ENCODE measurements at regions not wholly inside any gene's neighbourhood (a gene's known extent, or its start where the extent isn't known, plus 50 kb on each side); places are given as distances from the start of the nearest gene placed in this dataset.

- H2BK20ac ChIP-seq (ENCODE audit: low read depth, low read length): no peak overlapping the region
- no peak overlapping the region for H3K27ac ChIP-seq (ENCODE audit: insufficient read depth, low read length)
- no peak overlapping the region for H2AK5ac ChIP-seq (ENCODE audit: low read depth, low read length)
- no peak overlapping the region for H3K23ac ChIP-seq (ENCODE audit: low read depth, low read length)
- BruUV-seq (replicated peaks): no TSS peak
- H2BK5ac ChIP-seq (ENCODE audit: low read depth, low read length, poor library complexity, severe bottlenecking): no peak overlapping the region
- no peak for DNase-seq
- H3K9me3 ChIP-seq (ENCODE audit: control insufficient read depth, insufficient read depth, low read length): no peaks in the 10 kb centered on the region
- no peak overlapping the region for H2AK9ac ChIP-seq (replicated peaks; ENCODE audit: low read depth, low read length, poor library complexity)
- H3K4me1 ChIP-seq (ENCODE audit: control insufficient read depth, insufficient read depth, low read length): no peaks in the 10 kb centered on the region
- no peak overlapping the region for H2BK15ac ChIP-seq (ENCODE audit: low read depth, low read length)
- no peak overlapping the region for H3K4me2 ChIP-seq (ENCODE audit: low read depth, low read length)
- no peak overlapping the region for H2BK120ac ChIP-seq (ENCODE audit: low read depth, low read length)
- no peak for TF ChIP-seq POLR2A (IDR thresholded peaks at IDR 0.05; ENCODE audit: low read depth, low read length)
- TF ChIP-seq ELK1 (IDR thresholded peaks at IDR 0.05; ENCODE audit: borderline replicate concordance, low read depth, low read length): no peak
- TF ChIP-seq CTCF (conservative IDR thresholded peaks at IDR 0.05; ENCODE audit: low read depth, low read length): no peak
- no peak for TF ChIP-seq CEBPB (IDR thresholded peaks at IDR 0.05; ENCODE audit: low read depth, low read length)
- no peak for TF ChIP-seq CHD1 (IDR thresholded peaks at IDR 0.05; ENCODE audit: low read depth, low read length)
- no peak for TF ChIP-seq NFE2L2 (IDR thresholded peaks at IDR 0.05; ENCODE audit: low read depth, low read length)
- TF ChIP-seq MXI1 (IDR thresholded peaks at IDR 0.05; ENCODE audit: borderline replicate concordance, low read depth, low read length): no peak
- TF ChIP-seq BHLHE40 (IDR thresholded peaks at IDR 0.05; ENCODE audit: low read depth, low read length): no peak
- TF ChIP-seq MAFK (IDR thresholded peaks at IDR 0.05; ENCODE audit: low read depth, low read length): no peak
- no peak overlapping the region for H3K4ac ChIP-seq (ENCODE audit: low read depth, low read length)
- ATAC-seq (ENCODE audit: low read depth): no peak
- ChIA-PET CTCF (interaction anchor here (0.5 kb wide), 1 partner anchor 506 kb away, joined by 3 read pairs; no protein-coding TSS in a partner anchor), POLR2A (ENCODE audit: unreplicated experiment) (no interaction called here)
- H3K27me3 ChIP-seq (ENCODE audit: control insufficient read depth, insufficient read depth, low read length): no peaks in the 10 kb centered on the region
- WGBS, 2 experiments (ENCODE audit: extremely low coverage in 2 of 2, insufficient read length in 1 of 2): no CpG with 5 or more reads among the region's 4 CpGs
- no peak overlapping the region for H3K18ac ChIP-seq (ENCODE audit: low read depth, low read length)
- H4K20me1 ChIP-seq (ENCODE audit: insufficient read depth, low read length): no peaks in the 10 kb centered on the region
- no peaks in the 10 kb centered on the region for H3K36me3 ChIP-seq (ENCODE audit: control insufficient read depth, insufficient read depth, low read length)
- no peak overlapping the region for H4K8ac ChIP-seq (ENCODE audit: low read depth in 2 of 2, low read length in 2 of 2)
- H2AFZ ChIP-seq (replicated peaks; ENCODE audit: low read length, poor library complexity): no peak overlapping the region
- no peak overlapping the region for H4K91ac ChIP-seq (ENCODE audit: insufficient read depth, low read depth, low read length)
- intact Hi-C loops (cut with micrococcal nuclease): no loop called here
- dilution Hi-C loops (cut with HindIII; ENCODE audit: low sequenced_read_pairs, unreplicated experiment): no loop called here
- H3K14ac ChIP-seq (replicated peaks; ENCODE audit: low read depth, low read length): no peak overlapping the region
- H3K9ac ChIP-seq (ENCODE audit: low read depth, low read length): no peak overlapping the region
- in situ Hi-C loops (cut with MboI; ENCODE audit: low sequenced_read_pairs): no loop called here
- no peak overlapping the region for H4K5ac ChIP-seq (ENCODE audit: low read depth, low read length)
- H3K56ac ChIP-seq (ENCODE audit: extremely low read depth, insufficient read depth, low read length): no peak overlapping the region
- no peak overlapping the region for H3K4me3 ChIP-seq (ENCODE audit: insufficient read depth, low read depth, low read length)
- H3K79me1 ChIP-seq (ENCODE audit: low read depth in 1 of 2, low read length in 2 of 2): no peaks in the 10 kb centered on the region
- H3K9me1 ChIP-seq (ENCODE audit: insufficient read depth, low read length): no peaks in the 10 kb centered on the region
These were observed 79.1 kb upstream of the TUSC7 start for GRCh38 chr3:116630494-116630893.
